NB4 (cell line): ENCODE measurements at regions not wholly inside any gene's neighbourhood (a gene's known extent, or its start where the extent isn't known, plus 50 kb on each side); places are given as distances from the start of the nearest gene placed in this dataset.

Source experiments
- DNase-seq: peaks from one replicate; pipeline ENCODE4 v3.0.0; 2010; ENCODE audit warnings: low read depth
- H3K4me3 ChIP-seq: one replicate; pipeline ENCODE4 v1.5.1; 2011; ENCODE audit warnings: mild to moderate bottlenecking, low read depth, low read length, moderate library complexity
- CTCF ChIP-seq: IDR thresholded peaks from one replicate; pipeline ENCODE4 v1.5.1; 2012; ENCODE audit warnings: low read depth, low read length
- MYC ChIP-seq: IDR thresholded peaks from 2 replicates; pipeline ENCODE4 v1.6.1; 2011; ENCODE audit warnings: low read depth, low read length
- POLR2A ChIP-seq: IDR thresholded peaks from 2 replicates; pipeline ENCODE4 v1.6.1; 2011; ENCODE audit warnings: mild to moderate bottlenecking; ENCODE audit not compliant: insufficient read length; ENCODE audit errors: extremely low read depth
- TF ChIP-seq, protein P1 (sequence below): IDR thresholded peaks from 2 replicates; pipeline ENCODE4 v1.6.1; 2011; ENCODE audit warnings: low read depth, low read length

DNA sequence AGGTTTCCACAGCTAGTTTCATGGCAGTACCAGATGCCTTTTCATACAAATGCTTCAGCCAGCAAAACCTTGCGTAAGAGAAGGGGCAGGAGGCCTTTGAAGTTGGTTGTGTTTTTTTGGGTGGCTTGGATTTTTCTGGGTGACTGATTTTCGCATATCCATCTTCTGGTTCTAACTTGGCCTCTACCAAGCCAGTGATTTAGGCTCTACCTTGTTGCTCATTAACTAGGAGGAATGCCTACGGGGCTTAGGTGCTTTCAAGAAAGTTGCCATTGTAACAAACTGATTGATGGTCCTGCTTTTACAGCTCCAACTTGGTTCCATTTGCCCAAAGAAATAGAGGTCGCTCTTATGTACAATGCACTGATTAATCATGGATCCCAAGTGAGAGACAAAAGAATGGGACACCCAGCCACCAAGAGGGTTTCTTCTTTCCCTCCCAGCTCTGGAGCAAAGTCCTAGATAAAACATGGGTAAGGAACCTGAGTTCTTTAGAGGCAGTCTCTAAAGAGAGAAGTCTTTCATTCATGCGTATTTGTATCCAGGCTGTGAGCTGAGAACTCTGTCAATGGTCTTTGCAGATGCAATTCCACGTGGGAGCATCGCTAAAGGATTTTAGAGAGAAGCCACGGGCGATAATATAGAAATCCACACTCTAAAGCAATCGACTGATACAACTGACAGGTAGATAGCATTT, 92.1 kb upstream of the FGFR2 start:
- no peak for DNase-seq
- TF ChIP-seq POLR2A (no peak), MYC (no peak), CTCF (no peak)
- TF ChIP-seq, protein P1, sequence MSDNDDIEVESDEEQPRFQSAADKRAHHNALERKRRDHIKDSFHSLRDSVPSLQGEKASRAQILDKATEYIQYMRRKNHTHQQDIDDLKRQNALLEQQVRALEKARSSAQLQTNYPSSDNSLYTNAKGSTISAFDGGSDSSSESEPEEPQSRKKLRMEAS = no peak
- no peak overlapping the region for H3K4me3 ChIP-seq

DNA sequence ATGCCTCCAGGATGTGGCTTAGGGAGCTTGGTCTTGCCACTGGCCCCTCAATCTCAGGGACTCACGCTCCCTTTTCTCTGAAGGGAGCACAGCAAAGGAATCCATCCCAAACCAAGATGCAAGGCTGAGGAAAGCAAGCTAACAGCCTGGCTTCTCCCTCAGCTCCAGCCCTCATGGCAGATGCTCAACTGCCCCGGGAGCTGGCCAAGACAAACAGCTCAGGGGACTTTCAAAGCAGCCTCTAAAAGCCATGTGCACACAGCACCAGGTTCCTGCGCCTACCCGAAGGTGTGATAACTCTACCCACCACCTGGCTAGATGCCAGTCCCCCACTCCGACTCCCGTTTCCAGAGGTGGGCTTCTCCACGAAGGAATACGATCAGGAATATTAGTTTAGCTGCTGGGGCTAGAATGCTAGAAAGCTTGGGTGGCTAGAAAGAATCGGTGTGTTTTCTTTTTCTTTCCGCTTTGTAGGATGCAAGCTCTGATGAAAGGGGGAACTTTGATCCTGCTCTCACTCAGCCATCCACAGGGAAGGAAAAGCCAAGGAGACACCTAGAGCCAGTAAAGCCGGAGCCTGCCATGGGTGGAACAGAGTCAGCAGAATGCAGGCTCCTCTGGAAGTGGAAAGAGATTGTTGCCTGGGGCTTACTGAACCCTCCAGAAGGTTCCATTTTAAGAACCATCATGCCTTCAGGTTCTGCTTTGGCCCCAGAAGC, 89.0 kb upstream of the FGFR2 start:
- no peak for DNase-seq
- no peak overlapping the region for H3K4me3 ChIP-seq
- TF ChIP-seq, protein P1 = no peak
- no peak for TF ChIP-seq POLR2A

DNA sequence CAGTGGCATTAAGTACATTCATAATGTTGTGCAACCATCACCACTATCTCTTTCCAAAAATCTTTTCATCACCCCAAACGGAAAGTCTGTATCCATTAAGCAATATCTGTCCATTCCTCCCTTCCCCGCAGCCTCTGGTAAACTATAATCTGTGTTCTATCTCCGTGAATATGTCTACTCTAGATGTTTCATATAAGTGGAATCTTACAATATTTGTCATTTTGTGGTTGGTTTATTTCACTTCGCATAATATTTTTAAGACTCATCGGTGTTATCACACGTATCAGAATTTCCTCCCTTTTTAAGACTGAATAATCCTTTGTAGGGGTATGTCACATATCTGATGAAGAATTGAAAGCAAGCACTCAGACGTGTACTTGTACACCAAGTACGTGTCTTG, 86.0 kb upstream of the FGFR2 start:
- DNase-seq = peak; percentile 55
- TF ChIP-seq MYC = no peak
- TF ChIP-seq, protein P1 = no peak
- TF ChIP-seq CTCF = no peak
- TF ChIP-seq POLR2A = no peak
- no peak overlapping the region for H3K4me3 ChIP-seq

GRCh38 chr10:121683816-121684215, 85.6 kb upstream of the FGFR2 start:
- H3K4me3 ChIP-seq = no peak overlapping the region
- peak; percentile 34 for DNase-seq
- TF ChIP-seq, protein P1 = no peak
- no peak for TF ChIP-seq MYC
- TF ChIP-seq POLR2A = no peak
- TF ChIP-seq CTCF = no peak

- TF ChIP-seq CTCF = no peak
- TF ChIP-seq, protein P1 = no peak
- no peak for TF ChIP-seq POLR2A
- no peak for TF ChIP-seq MYC
- H3K4me3 ChIP-seq = no peak overlapping the region
- no peak for DNase-seq
Observed at GRCh38 chr10:121683366-121683765, 85.1 kb upstream of the FGFR2 start.
